HG03175 (cell line): ENCODE measurements at regions not wholly inside any gene's neighbourhood (a gene's known extent, or its start where the extent isn't known, plus 50 kb on each side); places are given as distances from the start of the nearest gene placed in this dataset.
"Not testable (repeated sequence)": the region's sequence is repeated elsewhere in the genome, so short reads cannot be mapped to it uniquely, and the experiment has no call there.

Experiments
- ATAC-seq: cut with Tn5 transposase; IDR thresholded peaks from one replicate; pipeline ENCODE4 v1.9.1; 2021; ENCODE audit warnings: mild to moderate bottlenecking, moderate library complexity; ENCODE audit not compliant: unreplicated experiment

DNA sequence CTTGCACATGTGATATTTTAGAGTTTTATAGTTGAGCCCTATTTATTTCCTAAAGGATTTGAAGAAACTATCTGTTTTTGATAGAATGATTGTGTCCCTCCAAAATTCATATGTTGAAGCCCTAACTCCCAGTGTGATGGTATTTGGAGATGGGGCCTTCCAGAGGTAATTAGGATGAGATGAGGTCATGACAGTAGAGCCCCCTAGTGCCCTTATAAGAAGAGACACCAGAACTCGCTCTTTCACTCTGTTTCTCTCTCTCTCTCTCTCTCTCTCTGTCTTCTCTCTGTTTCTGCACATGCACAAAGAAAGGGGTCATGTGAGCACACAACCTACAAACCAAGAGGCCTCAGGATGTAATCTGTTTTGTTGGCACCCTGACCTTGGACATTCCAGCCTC is 921.9 kb upstream of the DIAPH2 start:
- ATAC-seq: no peak

DNA sequence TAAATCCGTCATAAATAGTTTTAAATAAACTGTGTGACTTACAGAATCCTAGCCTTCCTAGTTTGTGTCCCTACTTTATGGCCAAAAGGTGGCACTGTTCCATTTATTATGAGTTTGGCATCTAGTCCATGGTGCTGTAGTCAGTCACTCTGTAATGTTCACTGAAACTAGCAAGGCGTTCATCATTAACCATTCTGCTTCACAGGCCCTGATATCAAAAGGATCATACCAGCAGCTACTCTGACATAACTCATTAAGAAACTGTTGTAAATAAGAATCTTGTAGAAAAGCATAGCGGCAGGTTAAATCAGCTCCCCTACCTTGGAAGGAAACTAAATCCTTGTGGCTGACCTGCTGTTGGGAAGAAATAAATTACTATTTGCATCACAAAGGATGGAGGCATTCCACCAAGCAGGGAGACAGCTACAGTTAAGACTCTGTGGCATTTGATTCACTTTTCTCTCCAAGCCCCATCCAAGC is 919.6 kb upstream of the DIAPH2 start:
- ATAC-seq: peak; percentile 61

GRCh38 chrX:95771198-95771597 is 913.4 kb upstream of the DIAPH2 start:
- not testable (repeated sequence) for ATAC-seq

DNA sequence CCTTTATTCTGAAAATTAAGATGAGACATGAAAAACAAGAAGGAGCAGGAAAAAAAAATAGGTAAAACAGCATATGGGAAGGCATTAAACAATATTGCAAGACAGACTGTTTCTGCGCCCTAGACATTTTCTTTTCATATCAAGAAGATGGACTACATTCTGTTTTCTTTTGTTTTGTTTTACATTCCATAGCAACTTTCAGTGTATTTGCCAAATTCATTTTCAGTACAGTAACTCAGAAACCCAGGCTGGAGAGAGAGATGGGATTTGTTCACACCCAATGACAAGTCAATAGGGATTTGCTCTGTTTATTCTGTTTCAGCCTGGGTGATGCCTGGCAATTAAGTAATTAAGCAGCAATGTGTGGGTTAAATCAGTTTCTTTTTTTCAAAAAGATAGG is 892.8 kb upstream of the DIAPH2 start:
- ATAC-seq: no peak

DNA sequence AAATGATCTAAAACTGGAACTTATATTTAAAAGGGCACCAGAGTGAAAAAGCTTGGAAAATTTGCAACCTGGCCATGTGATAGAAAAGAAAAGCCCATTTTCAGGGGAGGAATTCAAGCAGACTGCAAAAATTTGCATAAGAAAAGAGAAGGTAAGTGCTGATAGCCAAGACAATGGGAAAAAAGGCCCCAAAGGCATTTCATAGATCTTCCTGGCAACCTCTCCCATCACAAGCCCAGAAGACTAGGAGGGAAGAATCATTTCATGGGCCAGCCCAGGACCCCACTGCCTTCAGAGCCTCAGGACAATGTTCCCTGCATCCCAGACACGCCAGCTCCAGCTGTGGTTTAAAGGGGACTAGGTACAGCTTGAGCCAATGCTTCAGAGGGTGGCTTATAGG is 887.3 kb upstream of the DIAPH2 start:
- ATAC-seq: no peak

DNA sequence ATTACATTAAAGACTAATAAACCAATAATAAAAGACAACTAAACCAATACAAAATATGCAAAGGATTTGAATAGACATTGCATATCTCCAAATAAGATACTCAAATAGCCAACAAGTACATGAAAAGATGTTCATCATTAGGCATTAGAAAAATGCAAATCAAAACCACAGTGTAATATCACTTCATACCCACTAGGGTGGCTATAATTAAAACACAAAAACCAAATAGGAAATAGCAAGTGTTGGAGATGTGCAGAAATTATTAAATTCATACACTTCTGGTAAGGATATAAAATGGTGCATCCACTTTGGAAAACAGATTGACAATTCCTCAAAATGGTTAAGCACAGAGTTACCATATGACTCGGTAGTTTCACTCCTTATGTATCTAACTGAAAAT is 860.8 kb upstream of the DIAPH2 start:
- ATAC-seq: no peak

DNA sequence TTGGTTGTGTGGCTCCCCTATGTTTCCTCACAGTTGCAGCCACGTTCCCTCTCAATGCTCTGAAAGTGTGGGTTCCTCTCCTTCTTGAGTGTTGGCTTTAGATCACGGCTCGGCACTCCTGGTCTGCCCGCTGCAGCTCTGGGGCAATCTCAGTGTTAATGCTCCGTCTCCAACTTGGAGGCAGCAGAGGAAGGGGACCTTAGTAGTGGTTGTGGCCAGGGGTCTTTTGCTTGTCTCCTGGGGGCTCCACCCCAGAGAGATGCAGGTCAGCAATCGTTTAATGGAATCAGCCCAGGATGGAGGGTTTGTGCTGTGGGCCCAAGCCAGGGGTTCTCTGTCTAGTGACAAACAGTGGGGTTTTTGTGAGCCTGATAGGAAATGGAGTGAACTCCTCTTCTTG is 849.4 kb upstream of the DIAPH2 start:
- no peak for ATAC-seq

DNA sequence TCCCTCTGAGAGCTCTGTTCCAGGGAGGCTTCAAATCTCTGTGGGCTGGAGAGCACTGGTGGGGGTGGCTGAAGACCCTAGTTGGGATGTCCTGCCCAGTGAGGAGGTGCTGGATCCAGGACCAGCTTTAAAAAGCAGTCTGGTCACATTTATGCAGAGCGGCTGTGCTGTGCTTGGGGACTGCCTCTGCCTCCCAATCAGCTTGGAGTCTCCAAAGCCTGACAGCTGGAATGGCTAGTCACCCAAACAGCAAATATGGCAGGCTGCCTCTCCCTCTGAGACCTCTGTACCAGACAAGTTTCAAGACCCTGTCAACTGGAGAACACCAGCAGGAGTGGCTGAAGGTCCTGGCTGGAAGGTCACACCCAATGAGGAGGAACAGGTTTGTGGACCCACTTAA is 848.1 kb upstream of the DIAPH2 start:
- ATAC-seq: no peak

GRCh38 chrX:95841863-95842262 is 842.8 kb upstream of the DIAPH2 start:
- no peak for ATAC-seq

GRCh38 chrX:95860127-95860526 is 824.5 kb upstream of the DIAPH2 start:
- no peak for ATAC-seq

- no peak for ATAC-seq
Observed at GRCh38 chrX:95875661-95876060, 809.0 kb upstream of the DIAPH2 start.

DNA sequence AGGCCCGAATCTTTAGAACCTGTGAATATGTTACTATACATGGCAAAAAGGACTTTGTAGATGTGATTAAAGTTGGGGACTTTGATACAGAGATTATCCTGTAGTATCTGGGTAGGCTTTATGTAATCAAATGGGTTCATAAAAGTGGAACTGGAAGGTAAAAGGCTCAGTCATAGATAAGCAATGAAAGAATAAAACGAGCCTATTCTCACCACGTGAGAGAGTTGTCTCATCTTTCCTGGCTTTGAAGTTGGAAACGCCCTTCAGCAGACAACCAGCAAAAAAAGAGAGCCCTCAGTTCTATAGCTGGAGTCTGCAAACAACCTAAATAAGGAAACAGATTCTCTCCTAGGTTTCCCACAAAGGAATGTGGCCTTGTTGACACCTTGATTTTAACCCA is 805.8 kb upstream of the DIAPH2 start:
- no peak for ATAC-seq

DNA sequence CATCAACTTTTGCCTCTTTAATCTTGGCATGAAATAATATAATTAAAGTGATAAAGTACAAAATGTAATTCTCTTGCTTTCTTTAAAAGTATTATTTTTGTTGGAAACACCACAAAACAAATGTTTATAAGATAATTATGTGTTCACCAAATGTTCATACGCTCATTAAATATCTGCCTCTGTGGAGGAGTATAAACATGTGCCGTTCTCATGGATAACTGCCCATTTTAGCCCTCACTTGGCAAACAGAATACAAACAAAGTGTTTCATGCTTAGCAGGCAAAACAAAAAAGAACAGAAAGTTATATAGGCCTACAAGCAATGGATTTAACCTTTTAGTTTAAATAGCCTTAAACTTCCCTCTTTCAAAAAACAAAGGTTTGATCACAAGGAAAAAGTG is 800.5 kb upstream of the DIAPH2 start:
- ATAC-seq: no peak

- no peak for ATAC-seq
Observed at GRCh38 chrX:95885074-95885473, 799.6 kb upstream of the DIAPH2 start.

- ATAC-seq: no peak
Observed at GRCh38 chrX:95889279-95889678, 795.4 kb upstream of the DIAPH2 start.

DNA sequence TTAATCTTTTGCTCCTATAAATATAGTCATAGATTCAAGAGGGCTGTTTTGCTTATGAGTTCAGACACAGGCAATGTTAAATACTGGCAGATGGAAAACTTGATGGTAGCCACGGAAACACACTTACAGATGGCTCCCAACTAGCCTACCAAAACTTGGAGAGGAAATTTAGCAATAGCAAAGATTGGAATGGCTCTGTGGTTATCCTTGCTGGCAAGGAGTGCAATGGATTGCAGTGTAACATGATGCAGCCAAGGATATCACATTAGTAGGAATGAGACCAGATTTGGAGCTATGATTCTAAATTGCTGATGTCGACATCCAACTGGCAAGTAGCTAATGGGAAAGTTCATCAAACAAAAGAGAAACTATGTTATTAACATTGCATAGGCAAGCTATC is 791.0 kb upstream of the DIAPH2 start:
- no peak for ATAC-seq

GRCh38 chrX:95903490-95903889 is 781.2 kb upstream of the DIAPH2 start:
- ATAC-seq: no peak

- ATAC-seq: no peak
Observed at GRCh38 chrX:95903975-95904374, 780.7 kb upstream of the DIAPH2 start.

GRCh38 chrX:95907081-95907480 is 777.6 kb upstream of the DIAPH2 start:
- no peak for ATAC-seq

- ATAC-seq: no peak
Observed at GRCh38 chrX:95911062-95911461, 773.6 kb upstream of the DIAPH2 start.

- no peak for ATAC-seq
Observed at GRCh38 chrX:95919605-95920004, 765.0 kb upstream of the DIAPH2 start.

- ATAC-seq: no peak
Observed at GRCh38 chrX:95945528-95945927, 739.1 kb upstream of the DIAPH2 start.

DNA sequence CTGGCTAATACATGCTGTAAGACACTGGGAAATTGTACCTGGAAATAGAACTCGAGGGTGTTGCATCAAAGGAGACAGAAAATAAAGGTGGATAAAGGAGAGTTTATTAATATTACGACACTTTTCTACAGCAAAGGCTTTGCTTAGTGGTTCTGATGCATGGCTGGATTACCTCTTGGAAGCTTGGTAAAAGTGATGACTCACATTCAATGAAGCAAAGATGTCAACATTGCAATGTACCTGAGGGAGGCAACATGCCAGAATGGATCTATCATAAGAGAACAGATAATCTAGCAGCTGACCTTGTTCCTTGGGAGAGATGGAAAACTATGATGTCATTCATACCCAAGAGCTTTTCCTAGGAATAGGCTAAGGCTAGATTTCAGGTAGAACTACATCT is 735.1 kb upstream of the DIAPH2 start:
- ATAC-seq: no peak

DNA sequence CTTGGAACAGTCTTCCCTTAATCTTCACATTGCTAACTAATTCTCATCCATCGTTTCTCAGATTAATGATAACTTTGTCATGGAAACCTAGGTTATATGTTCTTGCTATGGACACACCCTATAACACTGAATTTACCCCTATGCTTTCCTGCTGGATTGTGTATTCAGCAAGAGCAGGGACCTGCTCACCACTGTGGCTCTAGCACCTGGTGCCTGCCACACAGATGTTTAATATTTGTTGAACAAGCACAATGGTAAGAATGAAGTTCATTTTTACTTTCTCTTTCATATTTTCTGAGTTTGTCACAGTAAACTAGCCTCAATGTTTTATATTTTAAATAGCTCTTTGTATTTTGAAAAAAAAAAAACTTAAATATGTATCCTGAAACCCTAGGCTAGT is 734.0 kb upstream of the DIAPH2 start:
- ATAC-seq: no peak
